ENCODE measurements at regions not wholly inside any gene's neighbourhood (a gene's known extent, or its start where the extent isn't known, plus 50 kb on each side); places are given as distances from the start of the nearest gene placed in this dataset.

DNA sequence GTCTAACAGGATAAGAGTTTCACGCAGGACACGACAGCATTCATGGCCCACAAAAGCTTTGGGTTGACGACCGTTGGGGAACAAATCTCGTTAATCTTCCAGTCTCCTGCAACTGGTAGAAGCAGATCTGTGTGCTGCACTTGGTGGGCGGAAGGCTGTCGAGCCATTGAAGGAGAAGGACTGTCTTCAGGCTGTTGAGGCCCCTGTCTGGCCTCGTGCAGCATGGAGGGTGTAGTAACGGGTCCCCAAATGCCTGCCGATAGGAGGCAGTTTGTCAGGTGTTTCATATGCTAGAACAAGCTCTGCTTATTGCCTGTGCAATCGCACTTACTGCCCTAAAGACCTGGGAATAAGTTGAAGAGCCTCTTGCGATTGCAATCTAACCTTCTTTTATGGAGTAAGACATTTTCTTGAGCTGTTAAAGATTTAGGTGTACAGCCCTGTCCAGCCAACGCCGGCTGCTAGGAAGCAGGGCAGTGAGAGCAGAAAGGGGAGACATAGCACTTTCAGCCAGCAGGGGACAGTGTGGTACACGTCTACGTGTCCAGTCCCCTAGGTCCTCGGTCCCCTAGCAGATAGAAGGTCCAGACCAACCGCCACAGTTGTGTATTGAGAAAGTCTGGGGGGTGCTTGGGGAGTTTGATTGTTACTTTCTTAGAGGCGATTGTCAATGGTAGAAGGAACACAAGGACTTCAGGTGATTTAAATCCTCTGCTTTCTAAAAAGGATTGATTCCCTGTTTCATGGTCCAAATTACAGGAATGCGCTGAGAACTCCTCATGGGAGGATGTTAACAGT lies 102.3 kb upstream of the TMPRSS2 start:
- TF ChIP-seq, protein P1, sequence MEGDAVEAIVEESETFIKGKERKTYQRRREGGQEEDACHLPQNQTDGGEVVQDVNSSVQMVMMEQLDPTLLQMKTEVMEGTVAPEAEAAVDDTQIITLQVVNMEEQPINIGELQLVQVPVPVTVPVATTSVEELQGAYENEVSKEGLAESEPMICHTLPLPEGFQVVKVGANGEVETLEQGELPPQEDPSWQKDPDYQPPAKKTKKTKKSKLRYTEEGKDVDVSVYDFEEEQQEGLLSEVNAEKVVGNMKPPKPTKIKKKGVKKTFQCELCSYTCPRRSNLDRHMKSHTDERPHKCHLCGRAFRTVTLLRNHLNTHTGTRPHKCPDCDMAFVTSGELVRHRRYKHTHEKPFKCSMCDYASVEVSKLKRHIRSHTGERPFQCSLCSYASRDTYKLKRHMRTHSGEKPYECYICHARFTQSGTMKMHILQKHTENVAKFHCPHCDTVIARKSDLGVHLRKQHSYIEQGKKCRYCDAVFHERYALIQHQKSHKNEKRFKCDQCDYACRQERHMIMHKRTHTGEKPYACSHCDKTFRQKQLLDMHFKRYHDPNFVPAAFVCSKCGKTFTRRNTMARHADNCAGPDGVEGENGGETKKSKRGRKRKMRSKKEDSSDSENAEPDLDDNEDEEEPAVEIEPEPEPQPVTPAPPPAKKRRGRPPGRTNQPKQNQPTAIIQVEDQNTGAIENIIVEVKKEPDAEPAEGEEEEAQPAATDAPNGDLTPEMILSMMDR (IDR thresholded peaks at IDR 0.05), result peak; percentile 27 to 57
- no peak for TF ChIP-seq EP300 (IDR thresholded peaks at IDR 0.05)

Data from suprapubic skin (tissue), 3 donors.